HUES64 (cell line): ENCODE measurements at regions not wholly inside any gene's neighbourhood (a gene's known extent, or its start where the extent isn't known, plus 50 kb on each side); places are given as distances from the start of the nearest gene placed in this dataset.

Source experiments
- H3K27ac ChIP-seq: 2 replicates; pipeline ENCODE4 v1.7.0; 2013; ENCODE audit warnings: low read depth, low read length, inconsistent platforms
- H3K27me3 ChIP-seq: 2 replicates; pipeline ENCODE4 v1.6.1; 2013; ENCODE audit warnings: mild to moderate bottlenecking, low read length; ENCODE audit not compliant: insufficient read depth
- H3K36me3 ChIP-seq: 2 replicates; pipeline ENCODE4 v1.6.1; 2013; ENCODE audit warnings: mild to moderate bottlenecking, low read length; ENCODE audit not compliant: insufficient read depth
- H3K4me1 ChIP-seq: 2 replicates; pipeline ENCODE4 v1.6.1; 2013; ENCODE audit warnings: mild to moderate bottlenecking, low read length, moderate library complexity; ENCODE audit not compliant: insufficient read depth
- H3K4me3 ChIP-seq: 2 replicates; pipeline ENCODE4 v1.5.1; 2013; ENCODE audit warnings: mild to moderate bottlenecking, low read length, moderate library complexity
- H3K9ac ChIP-seq: 2 replicates; pipeline ENCODE4 v1.6.1; 2013; ENCODE audit warnings: mild to moderate bottlenecking, low read depth, low read length
- H3K9me3 ChIP-seq: 2 replicates; pipeline ENCODE4 v1.6.1; 2013; ENCODE audit warnings: low read depth, low read length; ENCODE audit not compliant: insufficient read depth
- WGBS: fragments of 150-250, 120-280 bp; methylation state at CpG from one replicate; pipeline ENCODE4 v1.1.7; 2013; ENCODE audit warnings: missing lambda C conversion rate; 5-methylcytosine and 5-hydroxymethylcytosine counted together

- no peak overlapping the region for H3K27ac ChIP-seq
Observed at GRCh38 chr10:44464503-44464902, 79.6 kb upstream of the CXCL12 start.

GRCh38 chr10:44465401-44466115 lies 80.7 kb upstream of the CXCL12 start:
- Histone ChIP-seq H3K4me3 (no peak overlapping the region), H3K27me3 (no peaks in the 10 kb centered on the region), H3K4me1 (no peaks in the 10 kb centered on the region; the same call in 1 of the 2 replicates), H3K27ac (no peak overlapping the region), H3K9me3 (no peaks in the 10 kb centered on the region), H3K9ac (no peak overlapping the region), H3K36me3 (no peaks in the 10 kb centered on the region)
- WGBS, result 79% methylated on average over 11 of the region's 11 CpGs

More at GRCh38 chr10:44464503-44464902, 79.6 kb upstream of the CXCL12 start:
- no peaks in the 10 kb centered on the region; the same call in 1 of the 2 replicates for H3K4me1 ChIP-seq
- no peaks in the 10 kb centered on the region for H3K36me3 ChIP-seq
- WGBS, result 0% methylated on average over 1 of the region's 2 CpGs
- H3K9me3 ChIP-seq, result no peaks in the 10 kb centered on the region
- H3K27me3 ChIP-seq, result no peaks in the 10 kb centered on the region
- no peak overlapping the region for H3K4me3 ChIP-seq
- H3K9ac ChIP-seq, result no peak overlapping the region

GRCh38 chr10:44466236-44466635 lies 81.3 kb upstream of the CXCL12 start:
- WGBS, result 90% methylated on average over 2 of the region's 2 CpGs

GRCh38 chr10:44467090-44467489 lies 82.2 kb upstream of the CXCL12 start:
- WGBS, result 91% methylated on average over 2 of the region's 2 CpGs
- Histone ChIP-seq H3K27ac (no peak overlapping the region), H3K4me3 (no peak overlapping the region), H3K27me3 (no peaks in the 10 kb centered on the region), H3K9me3 (no peaks in the 10 kb centered on the region), H3K4me1 (no peaks in the 10 kb centered on the region; the same call in 1 of the 2 replicates), H3K9ac (no peak overlapping the region), H3K36me3 (no peaks in the 10 kb centered on the region)

More at GRCh38 chr10:44466236-44466635, 81.3 kb upstream of the CXCL12 start:
- no peaks in the 10 kb centered on the region for H3K9me3 ChIP-seq
- no peak overlapping the region for H3K9ac ChIP-seq
- no peaks in the 10 kb centered on the region; the same call in 1 of the 2 replicates for H3K4me1 ChIP-seq
- H3K4me3 ChIP-seq, result no peak overlapping the region
- H3K27ac ChIP-seq, result no peak overlapping the region
- no peaks in the 10 kb centered on the region for H3K27me3 ChIP-seq
- no peaks in the 10 kb centered on the region for H3K36me3 ChIP-seq

GRCh38 chr10:44467900-44468299 lies 83.0 kb upstream of the CXCL12 start:
- WGBS, result 97% methylated on average over 4 of the region's 4 CpGs
- Histone ChIP-seq H3K27ac (no peak overlapping the region), H3K4me3 (no peak overlapping the region), H3K4me1 (no peaks in the 10 kb centered on the region; the same call in 1 of the 2 replicates), H3K9me3 (no peaks in the 10 kb centered on the region), H3K9ac (no peak overlapping the region), H3K36me3 (no peaks in the 10 kb centered on the region), H3K27me3 (no peaks in the 10 kb centered on the region)

GRCh38 chr10:44468525-44468924 lies 83.6 kb upstream of the CXCL12 start:
- no peaks in the 10 kb centered on the region for H3K27me3 ChIP-seq
- no peaks in the 10 kb centered on the region; the same call in 1 of the 2 replicates for H3K4me1 ChIP-seq
- no peaks in the 10 kb centered on the region for H3K36me3 ChIP-seq
- no peak overlapping the region for H3K27ac ChIP-seq
- H3K9ac ChIP-seq, result no peak overlapping the region
- no peak overlapping the region for H3K4me3 ChIP-seq
- 94% methylated on average over 11 of the region's 11 CpGs for WGBS
- no peaks in the 10 kb centered on the region for H3K9me3 ChIP-seq

GRCh38 chr10:44468965-44469364 lies 84.1 kb upstream of the CXCL12 start:
- H3K36me3 ChIP-seq, result no peaks in the 10 kb centered on the region
- H3K4me1 ChIP-seq, result no peaks in the 10 kb centered on the region; the same call in 1 of the 2 replicates
- no peaks in the 10 kb centered on the region for H3K9me3 ChIP-seq
- H3K9ac ChIP-seq, result no peak overlapping the region
- no peak overlapping the region for H3K4me3 ChIP-seq
- 86% methylated on average over 4 of the region's 4 CpGs for WGBS
- H3K27ac ChIP-seq, result no peak overlapping the region
- no peaks in the 10 kb centered on the region for H3K27me3 ChIP-seq

GRCh38 chr10:44470784-44471183 lies 85.9 kb upstream of the CXCL12 start:
- Histone ChIP-seq H3K9ac (no peak overlapping the region), H3K9me3 (no peaks in the 10 kb centered on the region), H3K4me1 (no peaks in the 10 kb centered on the region), H3K36me3 (no peaks in the 10 kb centered on the region), H3K27me3 (no peaks in the 10 kb centered on the region), H3K4me3 (no peak overlapping the region), H3K27ac (no peak overlapping the region)
- WGBS, result 100% methylated on average over 1 of the region's 2 CpGs

GRCh38 chr10:44471410-44471809 lies 86.5 kb upstream of the CXCL12 start:
- 92% methylated on average over 5 of the region's 5 CpGs for WGBS
- no peaks in the 10 kb centered on the region for H3K4me1 ChIP-seq

GRCh38 chr10:44473146-44473545 lies 88.2 kb upstream of the CXCL12 start:
- Histone ChIP-seq H3K36me3 (no peaks in the 10 kb centered on the region), H3K9ac (no peak overlapping the region), H3K27ac (no peak overlapping the region), H3K27me3 (no peaks in the 10 kb centered on the region), H3K4me3 (no peak overlapping the region), H3K4me1 (no peaks in the 10 kb centered on the region), H3K9me3 (no peaks in the 10 kb centered on the region)
- 87% methylated on average over 3 of the region's 3 CpGs for WGBS

More at GRCh38 chr10:44471410-44471809, 86.5 kb upstream of the CXCL12 start:
- no peak overlapping the region for H3K9ac ChIP-seq
- H3K9me3 ChIP-seq, result no peaks in the 10 kb centered on the region
- H3K27me3 ChIP-seq, result no peaks in the 10 kb centered on the region
- H3K27ac ChIP-seq, result no peak overlapping the region
- no peaks in the 10 kb centered on the region for H3K36me3 ChIP-seq
- no peak overlapping the region for H3K4me3 ChIP-seq

- Histone ChIP-seq H3K4me1 (no peaks in the 10 kb centered on the region), H3K9me3 (no peaks in the 10 kb centered on the region; the same call in 1 of the 2 replicates), H3K27ac (no peak overlapping the region), H3K4me3 (no peak overlapping the region), H3K36me3 (no peaks in the 10 kb centered on the region), H3K27me3 (no peaks in the 10 kb centered on the region), H3K9ac (no peak overlapping the region)
- 95% methylated on average over 8 of the region's 8 CpGs for WGBS
Observed at GRCh38 chr10:44476409-44477045, 91.6 kb upstream of the CXCL12 start.
